Stimulated activated naive CD8-positive, alpha-beta T cell treated with anti-CD3 and anti-CD28 coated beads, Interleukin-15, amount 100 ng/mL, for 72 hours (primary cell): ENCODE measurements at regions not wholly inside any gene's neighbourhood (a gene's known extent, or its start where the extent isn't known, plus 50 kb on each side); places are given as distances from the start of the nearest gene placed in this dataset.
A peak's percentile ranks its signal among the peaks of the same experiment; 100 is the strongest.
"Not testable (repeated sequence)": the region's sequence is repeated elsewhere in the genome, so short reads cannot be mapped to it uniquely, and the experiment has no call there.

ENCODE experiments used
- ATAC-seq: fragments of 150-1000 bp; cut with Tn5 transposase; 2 replicates; pipeline ENCODE4 v1.10.0; 2021; ENCODE audit warnings: mild to moderate bottlenecking, moderate library complexity
- DNase-seq, 2 donors: peaks; one replicate each; pipeline ENCODE4 v3.0.0; 2021 to 2022
- H3K27ac Mint-ChIP-seq, 2 donors: one replicate each; pipeline ENCODE4 v1.8.0; 2022; ENCODE audit warnings: mild to moderate bottlenecking in 2 of 2, mixed read lengths in 2 of 2, moderate library complexity in 2 of 2
- H3K27me3 Mint-ChIP-seq: one replicate; pipeline ENCODE4 v1.8.0; 2022; ENCODE audit warnings: mixed read lengths
- H3K4me1 Mint-ChIP-seq: one replicate; pipeline ENCODE4 v1.8.0; 2022; ENCODE audit warnings: mild to moderate bottlenecking, mixed read lengths
- H3K4me3 Mint-ChIP-seq, 2 donors: one replicate each; pipeline ENCODE4 v1.8.0; 2022; ENCODE audit warnings: mild to moderate bottlenecking in 2 of 2, mixed read lengths in 2 of 2, moderate library complexity in 1 of 2
- H3K9me3 Mint-ChIP-seq, 2 donors: one replicate each; pipeline ENCODE4 v1.8.0; 2022; ENCODE audit warnings: mixed read lengths in 2 of 2

GRCh38 chr4:179123084-179123483, 1680.8 kb upstream of the AGA start:
- H3K4me1 Mint-ChIP-seq = no peaks in the 10 kb centered on the region
- no peaks in the 10 kb centered on the region for H3K27me3 Mint-ChIP-seq
- DNase-seq = no peak
- H3K9me3 Mint-ChIP-seq = peaks cover 0 to 7% of the 10 kb centered on the region in 2 donors
- ATAC-seq = no peak
- H3K27ac Mint-ChIP-seq = no peak overlapping the region
- H3K4me3 Mint-ChIP-seq = no peak overlapping the region

- no peak overlapping the region for H3K27ac Mint-ChIP-seq
- no peak overlapping the region for H3K4me3 Mint-ChIP-seq
- no peaks in the 10 kb centered on the region for H3K4me1 Mint-ChIP-seq
- peaks cover 0 to 7% of the 10 kb centered on the region in 2 donors for H3K9me3 Mint-ChIP-seq
- H3K27me3 Mint-ChIP-seq = no peaks in the 10 kb centered on the region
- ATAC-seq = no peak
- no peak for DNase-seq
These were observed 1682.2 kb upstream of the AGA start for GRCh38 chr4:179124419-179124818.

GRCh38 chr4:179124957-179125356, 1682.7 kb upstream of the AGA start:
- Mint-ChIP-seq H3K4me1 (no peaks in the 10 kb centered on the region), H3K27ac (no peak overlapping the region), H3K27me3 (no peaks in the 10 kb centered on the region), H3K4me3 (no peak overlapping the region), H3K9me3 (peaks cover 0 to 7% of the 10 kb centered on the region in 2 donors)
- no peak for DNase-seq
- no peak for ATAC-seq

- Mint-ChIP-seq H3K9me3 (peaks cover 0 to 7% of the 10 kb centered on the region in 2 donors), H3K27me3 (no peaks in the 10 kb centered on the region), H3K27ac (no peak overlapping the region), H3K4me3 (no peak overlapping the region), H3K4me1 (no peaks in the 10 kb centered on the region)
- DNase-seq (no peak), ATAC-seq (no peak)
These were observed 1683.6 kb upstream of the AGA start for GRCh38 chr4:179125870-179126269.

- H3K27ac Mint-ChIP-seq = no peak overlapping the region
- ATAC-seq = no peak
- no peak for DNase-seq
- H3K27me3 Mint-ChIP-seq = no peaks in the 10 kb centered on the region
- H3K9me3 Mint-ChIP-seq = peaks cover 0 to 7% of the 10 kb centered on the region in 2 donors
- no peaks in the 10 kb centered on the region for H3K4me1 Mint-ChIP-seq
- H3K4me3 Mint-ChIP-seq = no peak overlapping the region
These were observed 1686.1 kb upstream of the AGA start for GRCh38 chr4:179128299-179128698.

- Mint-ChIP-seq H3K4me3 (no peak overlapping the region), H3K27ac (no peak overlapping the region), H3K4me1 (no peaks in the 10 kb centered on the region), H3K27me3 (no peaks in the 10 kb centered on the region), H3K9me3 (no peaks in the 10 kb centered on the region)
- ATAC-seq = no peak
- DNase-seq = no peak
These were observed 1688.0 kb upstream of the AGA start for GRCh38 chr4:179130122-179130714.

GRCh38 chr4:179145746-179146525, 1703.7 kb upstream of the AGA start:
- H3K27me3 Mint-ChIP-seq = no peaks in the 10 kb centered on the region
- no peak for DNase-seq
- no peaks in the 10 kb centered on the region for H3K9me3 Mint-ChIP-seq
- no peaks in the 10 kb centered on the region for H3K4me1 Mint-ChIP-seq
- H3K4me3 Mint-ChIP-seq = no peak overlapping the region
- no peak for ATAC-seq
- H3K27ac Mint-ChIP-seq = no peak overlapping the region

GRCh38 chr4:179151770-179152169, 1709.5 kb upstream of the AGA start:
- H3K4me1 Mint-ChIP-seq = no peaks in the 10 kb centered on the region
- DNase-seq = no peak
- peaks cover 9 to 15% of the 10 kb centered on the region in 2 donors for H3K9me3 Mint-ChIP-seq
- H3K27me3 Mint-ChIP-seq = no peaks in the 10 kb centered on the region
- H3K27ac Mint-ChIP-seq = no peak overlapping the region
- ATAC-seq = no peak
- no peak overlapping the region for H3K4me3 Mint-ChIP-seq

GRCh38 chr4:179163147-179163546, 1720.9 kb upstream of the AGA start:
- Mint-ChIP-seq H3K9me3 (peaks cover 11 to 20% of the 10 kb centered on the region in 2 donors), H3K4me1 (no peaks in the 10 kb centered on the region), H3K27ac (peak overlapping the region in 1 of 2 donors; percentile 66), H3K27me3 (no peaks in the 10 kb centered on the region), H3K4me3 (no peak overlapping the region)
- DNase-seq = no peak
- no peak for ATAC-seq

GRCh38 chr4:179164267-179164999, 1722.2 kb upstream of the AGA start:
- no peak overlapping the region for H3K27ac Mint-ChIP-seq
- no peak overlapping the region for H3K4me3 Mint-ChIP-seq
- ATAC-seq (no peak), DNase-seq (no peak)
- peaks cover 15 to 33% of the 10 kb centered on the region in 2 donors for H3K9me3 Mint-ChIP-seq
- H3K27me3 Mint-ChIP-seq = no peaks in the 10 kb centered on the region
- no peaks in the 10 kb centered on the region for H3K4me1 Mint-ChIP-seq

GRCh38 chr4:179165000-179165738, 1722.9 kb upstream of the AGA start:
- DNase-seq (no peak), ATAC-seq (no peak)
- Mint-ChIP-seq H3K27me3 (no peaks in the 10 kb centered on the region), H3K27ac (no peak overlapping the region), H3K4me1 (no peaks in the 10 kb centered on the region), H3K9me3 (peaks cover 21 to 40% of the 10 kb centered on the region in 2 donors), H3K4me3 (no peak overlapping the region)

- DNase-seq (no peak), ATAC-seq (no peak)
- no peaks in the 10 kb centered on the region for H3K4me1 Mint-ChIP-seq
- no peaks in the 10 kb centered on the region for H3K27me3 Mint-ChIP-seq
- H3K4me3 Mint-ChIP-seq = no peak overlapping the region
- peaks cover 21 to 40% of the 10 kb centered on the region in 2 donors for H3K9me3 Mint-ChIP-seq
- no peak overlapping the region for H3K27ac Mint-ChIP-seq
These were observed 1723.6 kb upstream of the AGA start for GRCh38 chr4:179165862-179166261.

- not testable (repeated sequence) for H3K27ac Mint-ChIP-seq, DNase-seq, ATAC-seq, H3K4me1 Mint-ChIP-seq, H3K4me3 Mint-ChIP-seq, H3K27me3 Mint-ChIP-seq
- peaks cover 27 to 40% of the 10 kb centered on the region in 2 donors for H3K9me3 Mint-ChIP-seq
These were observed 1728.1 kb upstream of the AGA start for GRCh38 chr4:179170308-179170707.

- H3K27ac Mint-ChIP-seq = no peak overlapping the region
- DNase-seq (no peak), ATAC-seq (no peak)
- H3K9me3 Mint-ChIP-seq = peaks cover 0 to 17% of the 10 kb centered on the region in 2 donors
- no peak overlapping the region for H3K4me3 Mint-ChIP-seq
- no peaks in the 10 kb centered on the region for H3K27me3 Mint-ChIP-seq
- H3K4me1 Mint-ChIP-seq = no peaks in the 10 kb centered on the region
These were observed 1740.5 kb upstream of the AGA start for GRCh38 chr4:179182741-179183140.

GRCh38 chr4:179195887-179196286, 1753.7 kb upstream of the AGA start:
- H3K27ac Mint-ChIP-seq = no peak overlapping the region
- H3K27me3 Mint-ChIP-seq = no peaks in the 10 kb centered on the region
- no peak overlapping the region for H3K4me3 Mint-ChIP-seq
- no peaks in the 10 kb centered on the region for H3K4me1 Mint-ChIP-seq
- DNase-seq = no peak
- ATAC-seq = no peak
- no peaks in the 10 kb centered on the region for H3K9me3 Mint-ChIP-seq
